Retinal pigment epithelial cell (primary cell): ENCODE measurements at regions not wholly inside any gene's neighbourhood (a gene's known extent, or its start where the extent isn't known, plus 50 kb on each side); places are given as distances from the start of the nearest gene placed in this dataset.

Experiments used
- DNase-seq: peaks from one replicate; pipeline ENCODE4 v3.0.0-alpha.2; 2010; ENCODE audit warnings: low read depth
- H3K4me3 ChIP-seq: 2 replicates; pipeline ENCODE4 v1.5.1; 2011; ENCODE audit warnings: mild to moderate bottlenecking, low read length, control low read depth, moderate library complexity
- TF ChIP-seq, protein P1 (sequence below): conservative IDR thresholded peaks from 2 replicates; pipeline ENCODE4 v1.5.1; 2011; ENCODE audit warnings: low read depth, low read length, control low read depth, inconsistent platforms

DNA sequence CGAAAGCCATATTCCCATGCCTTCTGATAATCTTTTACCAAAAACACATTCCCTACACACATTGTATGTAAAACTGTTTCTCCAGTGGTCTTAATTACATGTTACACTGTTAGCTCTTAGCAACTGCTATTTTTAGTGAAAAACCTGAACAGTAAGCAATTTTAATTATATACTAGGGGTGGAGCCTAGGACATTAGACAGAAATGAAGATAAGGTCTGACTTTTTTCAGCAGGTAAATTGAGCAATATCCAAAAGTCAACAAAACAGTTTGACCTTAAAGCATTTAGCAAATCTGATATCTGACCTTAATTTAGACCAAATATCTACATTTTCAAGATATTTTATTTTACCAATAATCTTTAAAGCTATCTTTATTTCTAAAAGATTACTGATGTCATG is 60.2 kb downstream of the PDE6H start:
- no peak overlapping the region for H3K4me3 ChIP-seq

DNA sequence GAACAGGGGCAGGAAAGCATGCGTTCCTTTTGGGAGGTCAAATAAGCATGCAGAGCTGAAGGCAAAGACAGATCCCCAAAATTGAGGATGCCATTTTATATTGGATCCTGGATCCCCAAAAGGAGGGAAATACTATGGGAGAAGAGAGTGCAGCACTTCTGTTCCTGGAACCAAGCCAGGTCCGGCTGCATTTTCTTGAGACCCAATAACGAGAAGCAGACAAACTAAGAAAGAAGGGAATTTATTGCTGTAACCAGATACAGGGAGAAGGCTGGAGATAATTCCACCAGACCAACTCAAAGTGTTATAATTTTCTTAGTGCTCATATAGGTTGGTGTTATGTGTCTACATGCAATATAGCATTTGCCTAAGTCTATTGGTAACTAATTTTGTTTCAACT is 60.8 kb downstream of the PDE6H start:
- no peak overlapping the region for H3K4me3 ChIP-seq
- TF ChIP-seq, protein P1, sequence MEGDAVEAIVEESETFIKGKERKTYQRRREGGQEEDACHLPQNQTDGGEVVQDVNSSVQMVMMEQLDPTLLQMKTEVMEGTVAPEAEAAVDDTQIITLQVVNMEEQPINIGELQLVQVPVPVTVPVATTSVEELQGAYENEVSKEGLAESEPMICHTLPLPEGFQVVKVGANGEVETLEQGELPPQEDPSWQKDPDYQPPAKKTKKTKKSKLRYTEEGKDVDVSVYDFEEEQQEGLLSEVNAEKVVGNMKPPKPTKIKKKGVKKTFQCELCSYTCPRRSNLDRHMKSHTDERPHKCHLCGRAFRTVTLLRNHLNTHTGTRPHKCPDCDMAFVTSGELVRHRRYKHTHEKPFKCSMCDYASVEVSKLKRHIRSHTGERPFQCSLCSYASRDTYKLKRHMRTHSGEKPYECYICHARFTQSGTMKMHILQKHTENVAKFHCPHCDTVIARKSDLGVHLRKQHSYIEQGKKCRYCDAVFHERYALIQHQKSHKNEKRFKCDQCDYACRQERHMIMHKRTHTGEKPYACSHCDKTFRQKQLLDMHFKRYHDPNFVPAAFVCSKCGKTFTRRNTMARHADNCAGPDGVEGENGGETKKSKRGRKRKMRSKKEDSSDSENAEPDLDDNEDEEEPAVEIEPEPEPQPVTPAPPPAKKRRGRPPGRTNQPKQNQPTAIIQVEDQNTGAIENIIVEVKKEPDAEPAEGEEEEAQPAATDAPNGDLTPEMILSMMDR, result no peak
- DNase-seq, result no peak

More for the DNA sequence above, 60.2 kb downstream of the PDE6H start:
- DNase-seq, result no peak
- TF ChIP-seq, protein P1, result no peak

DNA sequence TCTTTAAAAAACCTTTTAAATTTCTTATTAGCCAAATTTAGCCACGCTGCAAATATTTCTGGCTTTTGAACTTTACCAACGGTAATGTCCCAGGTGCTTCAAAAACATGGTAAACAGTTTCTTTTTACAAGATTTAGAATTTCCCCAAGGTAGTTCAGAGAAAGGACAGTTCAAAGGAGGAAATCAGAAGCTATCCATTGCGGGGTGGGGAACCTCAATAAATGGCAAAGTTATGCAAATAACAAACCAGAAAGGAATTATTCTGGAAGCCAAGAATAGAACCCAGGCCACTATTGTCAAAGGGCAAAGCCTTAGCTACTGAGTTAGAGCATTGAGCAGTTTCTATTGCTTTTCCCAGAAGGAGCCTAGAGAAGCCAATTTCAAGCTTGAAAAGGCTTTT is 62.3 kb downstream of the PDE6H start:
- no peak overlapping the region for H3K4me3 ChIP-seq
- DNase-seq, result no peak
- TF ChIP-seq, protein P1, result no peak

DNA sequence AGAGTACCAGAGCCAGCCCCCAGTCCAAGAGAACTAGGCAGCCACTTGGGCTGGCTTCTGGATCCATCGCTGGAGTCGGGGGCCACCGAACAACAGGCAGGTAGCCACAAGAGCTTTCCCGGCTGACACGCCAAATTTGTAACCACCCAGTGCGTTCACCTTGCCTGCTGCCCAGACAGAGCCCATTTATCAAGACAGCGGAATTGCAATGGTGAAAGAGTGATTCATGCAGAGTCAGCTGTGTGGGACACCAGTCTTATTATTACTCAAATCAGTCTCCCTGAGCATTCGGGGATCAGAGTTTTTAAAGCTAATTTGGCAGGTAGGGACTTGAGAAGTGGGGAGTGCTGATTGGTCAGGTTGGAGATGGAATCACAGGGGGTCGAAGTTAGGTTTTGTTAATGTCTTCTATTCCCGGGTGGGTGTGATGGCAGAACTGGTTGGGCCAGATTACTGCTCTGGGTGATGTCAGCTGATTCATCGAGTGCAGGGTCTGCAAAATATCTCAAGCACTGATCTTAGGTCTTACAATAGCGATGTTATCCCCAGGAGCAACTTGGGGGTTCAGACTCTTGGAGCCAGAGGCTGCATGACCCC is 64.3 kb downstream of the PDE6H start:
- no peak overlapping the region for H3K4me3 ChIP-seq
- no peak for DNase-seq
- TF ChIP-seq, protein P1, result no peak

DNA sequence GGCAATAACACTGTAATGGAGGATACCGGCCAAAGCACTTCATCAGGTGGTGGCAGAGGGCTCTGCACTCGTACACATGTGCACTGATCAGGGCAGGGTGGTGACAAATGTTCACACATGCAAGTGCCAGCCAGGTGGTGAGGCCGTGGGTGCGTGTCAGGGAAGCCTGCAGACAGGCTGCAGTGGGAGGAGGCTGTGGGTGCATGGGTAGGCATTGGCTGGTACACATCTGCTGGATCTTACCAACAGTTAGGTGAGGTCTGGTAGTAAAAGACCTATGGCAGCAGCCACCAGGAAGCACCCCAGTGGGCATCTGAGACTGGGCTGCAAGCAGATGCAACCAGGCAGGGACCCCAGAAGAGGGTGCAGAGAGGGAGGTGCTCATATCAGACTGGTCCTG is 65.3 kb downstream of the PDE6H start:
- H3K4me3 ChIP-seq, result no peak overlapping the region
- DNase-seq, result no peak
- TF ChIP-seq, protein P1, result no peak

DNA sequence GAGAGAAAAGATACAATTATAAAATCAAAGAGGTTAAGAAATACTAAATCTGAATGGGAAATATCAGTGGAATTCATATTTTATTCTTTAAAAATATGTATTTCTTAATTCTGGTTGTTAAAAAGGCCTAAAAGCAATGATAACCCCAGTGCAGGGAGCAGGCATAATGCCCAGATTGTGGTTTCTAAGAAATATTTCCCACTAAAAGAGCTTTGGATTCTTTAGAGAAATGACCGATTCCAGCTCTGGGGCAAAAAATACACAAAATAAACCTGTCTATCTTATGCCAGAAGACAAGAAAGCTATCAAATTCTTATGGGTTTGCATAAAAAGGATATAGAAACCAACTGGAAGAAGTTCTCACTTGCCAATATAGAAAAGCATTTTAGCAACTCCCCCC is 71.6 kb downstream of the PDE6H start:
- DNase-seq, result peak; percentile 32
- TF ChIP-seq, protein P1, result no peak
- no peak overlapping the region for H3K4me3 ChIP-seq

DNA sequence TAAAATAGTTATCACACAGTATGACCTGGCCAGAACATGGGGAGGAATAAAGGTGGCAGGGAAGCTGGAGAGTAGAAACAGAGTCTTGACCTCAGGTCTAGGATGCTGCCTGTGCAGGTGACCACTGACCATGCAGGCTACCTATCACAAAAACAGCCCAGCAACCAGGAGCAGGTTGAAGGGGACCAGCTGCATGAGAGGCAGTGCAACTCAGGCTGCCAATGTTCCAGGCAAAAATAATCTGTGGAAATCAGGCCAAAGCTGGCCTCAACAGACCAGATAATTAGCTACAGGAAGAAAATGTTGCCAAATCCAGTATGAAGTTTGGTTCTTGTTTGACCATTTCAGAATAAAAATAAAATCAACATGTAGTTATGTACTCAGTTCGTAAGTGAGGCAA is 72.6 kb downstream of the PDE6H start:
- TF ChIP-seq, protein P1, result no peak
- no peak for DNase-seq
- H3K4me3 ChIP-seq, result no peak overlapping the region
